Caki2 (cell line): ENCODE measurements at regions not wholly inside any gene's neighbourhood (a gene's known extent, or its start where the extent isn't known, plus 50 kb on each side); places are given as distances from the start of the nearest gene placed in this dataset.
A peak's percentile ranks its signal among the peaks of the same experiment; 100 is the strongest.

ENCODE experiments used
- DNase-seq: peaks from one replicate; pipeline ENCODE4 v3.0.0-alpha.2; 2015; ENCODE audit warnings: low read depth
- in situ Hi-C: cut with HindIII; loops from 2 replicates; pipeline ENCODE4 v1.10.0; 2016; ENCODE audit warnings: low sequenced_read_pairs, low pct_unique_long_range_greater_than_20kb, mixed read lengths

DNA sequence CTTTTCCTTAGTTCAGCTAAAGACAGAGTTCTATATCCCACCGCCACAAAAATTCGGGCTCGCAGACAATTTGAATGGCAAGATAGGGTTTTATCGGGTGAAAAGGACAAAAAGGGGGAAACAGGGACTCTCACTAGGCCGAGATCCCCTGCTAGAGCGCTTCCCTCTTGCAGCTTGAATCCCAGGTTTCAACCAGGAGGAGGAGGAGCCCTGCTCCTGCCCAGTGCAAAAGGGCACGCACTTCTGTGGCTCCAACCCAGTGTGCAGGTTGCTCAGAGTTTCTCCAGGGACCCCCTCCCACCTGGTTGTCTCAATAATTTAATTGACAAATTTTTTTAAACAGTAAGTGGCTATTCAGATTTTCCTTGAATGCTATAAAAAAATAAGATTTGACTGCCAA is 152.6 kb upstream of the LUZP2 start:
- in situ Hi-C loops, result no loop called here
- no peak for DNase-seq

DNA sequence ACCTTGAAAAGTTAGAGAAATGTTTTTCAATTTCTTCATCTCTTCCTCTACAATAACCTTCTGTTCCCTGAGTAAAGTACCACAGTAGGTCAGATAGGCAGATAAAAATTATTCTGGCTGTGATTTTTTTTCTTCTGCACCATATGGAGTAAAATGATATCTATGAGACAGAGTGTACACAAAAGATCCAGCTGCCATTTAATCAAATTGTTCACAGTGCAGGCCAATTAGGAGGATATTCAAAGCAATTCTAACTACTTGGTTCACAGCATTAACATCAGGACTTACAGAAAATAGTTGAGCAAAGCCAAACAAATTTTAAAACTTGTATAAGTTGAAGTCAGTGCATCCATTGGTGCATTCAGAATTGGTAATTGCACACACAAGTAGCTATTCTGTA is 147.9 kb upstream of the LUZP2 start:
- DNase-seq, result no peak
- in situ Hi-C loops, result no loop called here

DNA sequence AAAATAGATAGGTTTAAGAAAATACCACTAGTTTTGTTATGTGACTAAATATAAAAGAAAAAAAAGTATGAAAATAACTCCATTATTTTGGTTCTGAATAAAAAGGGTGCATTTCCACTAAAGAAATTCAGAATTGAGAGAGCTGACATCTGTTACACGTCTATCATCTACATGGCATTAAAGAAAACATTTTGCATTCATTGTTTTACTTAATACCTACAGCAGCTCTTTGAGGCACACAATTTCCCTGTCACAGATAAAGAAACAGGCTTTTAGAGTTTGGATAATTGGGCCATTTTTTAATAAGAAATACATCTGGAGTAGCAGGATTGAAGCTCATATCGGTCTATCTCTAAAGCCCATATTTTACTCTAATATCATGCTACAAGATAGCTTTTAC is 145.7 kb upstream of the LUZP2 start:
- DNase-seq, result no peak
- in situ Hi-C loops, result no loop called here

DNA sequence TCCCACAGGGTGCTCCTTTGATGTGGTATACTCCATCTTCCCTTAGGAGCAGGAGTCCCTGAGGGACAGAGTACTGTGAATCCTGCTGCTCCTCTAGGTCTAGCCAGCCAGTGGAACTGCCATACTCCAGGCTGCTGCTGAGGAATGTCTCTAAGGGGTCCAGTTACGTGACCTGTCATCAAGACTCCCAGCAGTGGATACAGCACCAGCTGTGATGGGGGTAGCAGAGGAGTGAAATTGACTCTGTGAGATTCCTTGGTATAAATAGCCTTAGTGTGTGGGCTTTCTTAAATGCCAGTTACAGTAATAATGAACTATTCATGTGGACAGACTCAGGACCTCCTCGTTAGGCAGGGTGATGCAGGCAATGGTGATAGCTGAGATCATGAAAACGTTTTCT is 140.4 kb upstream of the LUZP2 start:
- in situ Hi-C loops, result no loop called here
- DNase-seq, result no peak

DNA sequence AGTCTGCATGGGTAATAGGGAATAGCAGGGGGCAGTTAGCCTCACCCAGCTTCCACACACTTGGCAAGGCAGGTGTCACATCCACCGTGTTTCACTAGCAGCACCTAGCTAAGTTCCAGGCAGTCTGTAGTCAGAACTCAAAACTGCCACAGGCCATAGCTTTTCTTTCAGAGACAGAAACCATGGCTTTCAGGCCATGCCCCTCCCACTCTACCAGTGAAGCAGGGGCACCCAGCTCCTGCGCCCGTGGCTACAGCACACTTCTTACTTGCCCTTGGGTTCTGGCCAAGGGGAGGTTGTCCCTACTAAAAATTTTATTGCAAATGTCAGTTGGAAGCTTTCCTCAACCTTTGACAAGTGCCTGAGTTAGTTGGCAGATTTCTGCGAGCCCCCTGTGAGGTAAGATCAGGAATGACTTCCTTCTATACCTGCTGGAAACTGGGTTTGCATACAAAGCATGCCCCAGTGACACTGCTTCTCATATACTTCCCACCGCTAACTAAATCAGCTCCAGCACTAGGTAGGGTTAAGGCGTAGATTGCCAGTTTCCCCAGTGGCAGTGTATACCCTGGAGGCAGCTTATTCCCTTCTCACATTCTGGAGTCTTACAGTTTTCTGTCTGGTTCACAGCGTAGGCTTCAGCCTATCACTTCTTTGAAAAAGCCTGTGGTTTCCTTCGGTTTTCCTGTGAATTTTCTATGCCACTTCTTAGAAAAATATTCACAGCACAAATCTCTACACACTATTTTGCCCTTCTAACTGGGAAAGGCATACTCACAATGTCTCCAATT is 139.0 kb upstream of the LUZP2 start:
- no peak for DNase-seq
- in situ Hi-C loops, result no loop called here

DNA sequence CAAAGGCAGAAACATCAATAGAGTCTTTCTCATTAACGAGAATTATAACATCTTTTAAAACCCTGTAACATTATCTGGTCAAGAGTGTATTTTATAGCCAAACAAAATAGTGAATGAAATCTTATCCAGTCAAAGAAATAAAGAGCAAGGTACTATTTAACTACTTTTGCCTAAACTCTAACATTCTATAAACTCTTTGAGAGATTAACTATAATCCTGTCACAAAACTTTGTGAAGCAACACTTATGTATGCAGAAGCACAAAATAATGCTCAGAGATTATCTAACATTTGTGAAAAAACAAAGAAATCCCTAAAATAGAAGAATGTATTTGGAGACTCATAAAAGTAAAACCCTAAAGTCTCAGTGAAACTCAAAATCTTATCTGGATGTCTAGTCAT is 124.4 kb upstream of the LUZP2 start:
- in situ Hi-C loops, result no loop called here
- no peak for DNase-seq

DNA sequence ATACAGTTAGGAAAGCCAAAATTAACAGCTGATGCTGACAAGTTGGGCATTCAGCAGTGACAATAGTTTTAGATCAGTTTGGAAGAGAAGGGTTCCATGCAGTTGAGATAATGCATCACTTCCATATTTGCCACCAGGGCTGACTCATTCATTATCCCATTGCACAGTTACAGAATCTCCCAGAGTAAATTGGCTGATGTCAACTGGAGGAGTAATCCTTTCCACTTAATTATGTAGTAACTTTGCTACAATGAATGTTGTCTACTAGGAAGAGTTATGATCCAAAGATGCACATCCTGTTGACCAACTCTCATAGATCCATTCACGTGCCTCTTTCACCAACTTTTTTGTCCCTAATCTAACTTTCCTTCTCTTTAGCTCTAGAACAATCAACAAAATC is 123.3 kb upstream of the LUZP2 start:
- in situ Hi-C loops, result no loop called here
- no peak for DNase-seq

DNA sequence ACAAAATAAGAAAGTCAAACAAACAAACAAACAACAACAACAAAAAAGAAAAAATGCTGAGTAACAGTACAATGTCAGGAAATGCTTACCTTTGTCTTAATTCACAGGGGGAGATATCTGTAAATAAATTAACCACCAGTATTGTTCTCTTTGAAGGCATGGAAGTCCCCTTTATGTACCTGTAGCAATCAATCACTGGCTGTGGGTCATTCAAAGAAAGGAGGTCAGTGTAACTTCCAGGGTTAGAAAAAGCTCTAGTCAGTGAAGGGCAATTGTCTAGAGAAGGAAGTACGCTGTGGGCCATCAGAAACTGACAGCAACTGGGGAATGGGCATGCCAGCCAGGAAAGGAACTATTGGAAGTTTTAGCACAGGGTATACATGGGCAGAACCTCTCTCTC is 121.5 kb upstream of the LUZP2 start:
- in situ Hi-C loops, result no loop called here

DNA sequence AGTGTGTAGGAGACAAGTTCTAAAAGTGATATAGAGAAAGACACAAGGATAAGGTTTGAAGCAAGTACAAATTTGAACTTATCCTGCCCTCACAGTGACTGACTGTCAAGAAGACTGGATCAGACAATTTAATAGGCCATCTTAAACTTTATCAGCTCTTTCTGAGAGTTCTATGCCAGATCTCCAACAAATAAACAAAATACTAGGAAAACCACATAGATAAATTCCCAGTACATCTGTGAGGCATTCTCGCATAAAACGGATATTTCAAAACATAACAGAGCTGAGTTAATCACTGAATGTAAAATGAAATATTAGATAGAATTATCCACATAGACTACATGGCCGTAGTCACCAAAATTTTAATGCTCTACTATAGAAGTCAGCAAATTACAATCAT is 120.9 kb upstream of the LUZP2 start:
- in situ Hi-C loops, result no loop called here

More for the DNA sequence above, 121.5 kb upstream of the LUZP2 start:
- DNase-seq, result no peak

DNA sequence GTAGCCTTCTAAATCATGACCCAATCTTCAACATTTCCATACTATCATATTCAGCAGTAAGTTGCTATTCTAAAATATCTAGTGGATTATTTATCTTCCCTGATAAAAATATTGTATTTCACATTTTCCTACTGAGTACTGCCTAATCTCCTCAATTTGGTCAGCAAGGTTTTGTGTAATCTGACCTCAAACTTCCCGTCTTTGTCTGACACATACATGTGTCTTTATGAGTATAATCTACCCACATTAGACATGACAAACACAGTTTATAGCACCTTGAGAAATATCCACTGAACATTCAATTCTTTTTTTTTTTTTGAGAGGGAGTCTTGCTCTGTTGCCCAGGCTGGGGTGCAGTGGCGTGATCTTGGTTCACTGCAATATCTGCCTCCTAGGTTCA is 113.7 kb upstream of the LUZP2 start:
- DNase-seq, result no peak
- in situ Hi-C loops, result no loop called here

More for the DNA sequence above, 120.9 kb upstream of the LUZP2 start:
- no peak for DNase-seq

DNA sequence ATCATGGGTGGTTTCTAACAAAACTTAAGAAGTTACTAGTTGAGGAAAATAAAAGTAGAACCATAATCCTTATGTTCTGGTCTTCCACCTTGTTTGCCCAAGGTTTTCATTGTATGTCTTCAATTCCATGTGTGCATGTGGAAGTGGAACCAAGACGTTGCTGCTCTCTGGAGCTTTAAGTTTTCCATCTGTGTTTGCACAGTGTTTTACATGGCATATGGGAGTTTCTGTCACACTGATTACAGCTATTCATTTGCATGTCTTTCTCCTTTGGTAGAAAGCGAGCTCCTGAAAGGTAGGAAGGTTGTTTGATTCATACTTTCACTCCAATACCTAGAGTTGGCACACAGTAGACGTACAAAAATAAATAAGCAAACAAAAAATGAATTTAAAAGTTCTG is 112.6 kb upstream of the LUZP2 start:
- in situ Hi-C loops, result no loop called here

DNA sequence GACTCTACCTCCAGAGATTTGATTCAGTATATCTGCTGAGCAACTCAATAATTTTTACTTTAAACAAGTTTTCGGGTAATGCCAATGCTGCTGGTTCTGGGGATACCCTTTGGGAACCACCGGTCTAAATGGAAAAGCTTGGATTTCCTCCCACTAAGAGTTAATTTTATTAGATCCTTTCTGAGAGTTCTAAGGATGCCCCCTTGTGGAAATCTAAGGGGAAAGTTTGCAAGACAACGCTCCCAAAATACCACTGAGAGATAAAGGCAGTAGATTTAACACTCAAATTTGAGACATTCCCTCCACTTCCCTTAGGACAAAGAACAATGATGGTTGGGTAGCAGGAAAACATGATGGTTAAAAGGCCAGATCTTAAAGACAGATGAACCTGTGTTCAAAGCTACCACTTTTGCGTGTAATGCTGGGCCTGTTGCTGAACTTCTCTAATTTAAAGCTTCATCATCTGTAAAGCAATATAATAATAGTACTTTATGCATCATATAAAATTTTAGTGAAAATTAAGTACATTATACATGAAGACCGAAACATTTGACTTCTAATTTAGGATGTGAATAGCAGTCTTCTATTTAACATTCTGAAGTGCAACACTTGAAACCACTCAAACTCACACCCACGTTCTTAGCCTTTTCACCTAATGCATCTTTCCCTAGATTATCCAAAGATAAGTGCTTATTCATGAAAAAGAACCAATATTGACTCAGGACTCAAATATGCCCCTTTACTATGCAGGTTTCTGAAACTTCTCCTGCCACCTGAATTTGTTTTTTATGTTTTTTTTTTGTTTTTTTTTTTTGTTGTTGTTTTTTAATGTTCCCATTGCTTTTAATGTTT is 110.1 kb upstream of the LUZP2 start:
- in situ Hi-C loops, result no loop called here

More for the DNA sequence above, 112.6 kb upstream of the LUZP2 start:
- DNase-seq, result no peak

DNA sequence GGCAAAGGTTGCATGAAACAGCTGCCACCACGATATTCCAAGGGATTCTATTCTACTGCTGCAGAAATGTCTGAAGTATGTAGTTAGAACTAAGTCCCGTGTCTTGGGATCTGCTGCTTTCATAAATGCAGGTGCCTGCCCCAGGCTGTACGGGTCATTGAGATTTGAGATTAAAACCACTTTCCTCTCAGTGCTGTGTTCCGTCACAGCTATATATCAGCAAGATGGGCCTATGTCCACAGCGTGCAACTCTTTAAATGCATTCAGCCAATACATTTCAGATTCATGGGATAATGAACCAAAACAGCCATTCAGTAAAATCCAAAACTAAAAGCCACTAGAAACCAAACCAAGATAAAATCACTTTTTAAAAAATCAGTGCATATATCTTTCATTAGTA is 107.3 kb upstream of the LUZP2 start:
- no peak for DNase-seq
- in situ Hi-C loops, result no loop called here

More for the DNA sequence above, 110.1 kb upstream of the LUZP2 start:
- DNase-seq, result peak; percentile 14

DNA sequence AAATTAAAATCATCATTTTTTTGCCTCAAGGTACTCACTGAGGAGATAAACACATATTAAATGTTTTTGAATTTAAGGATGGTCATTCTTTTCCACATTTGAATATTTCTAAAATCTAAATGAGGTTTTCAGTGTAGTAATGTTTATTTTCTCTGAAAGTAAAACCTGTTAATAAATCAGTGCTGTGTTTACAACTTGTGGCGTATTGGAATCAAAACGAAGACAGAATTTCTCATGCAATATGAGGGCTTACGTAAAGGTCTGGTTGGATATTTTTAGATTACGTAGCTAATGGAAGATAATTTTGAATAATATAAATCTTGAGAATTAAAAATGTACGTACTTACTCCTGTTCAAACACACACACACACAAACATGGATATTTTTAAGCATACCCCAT is 106.8 kb upstream of the LUZP2 start:
- no peak for DNase-seq
- in situ Hi-C loops, result no loop called here

DNA sequence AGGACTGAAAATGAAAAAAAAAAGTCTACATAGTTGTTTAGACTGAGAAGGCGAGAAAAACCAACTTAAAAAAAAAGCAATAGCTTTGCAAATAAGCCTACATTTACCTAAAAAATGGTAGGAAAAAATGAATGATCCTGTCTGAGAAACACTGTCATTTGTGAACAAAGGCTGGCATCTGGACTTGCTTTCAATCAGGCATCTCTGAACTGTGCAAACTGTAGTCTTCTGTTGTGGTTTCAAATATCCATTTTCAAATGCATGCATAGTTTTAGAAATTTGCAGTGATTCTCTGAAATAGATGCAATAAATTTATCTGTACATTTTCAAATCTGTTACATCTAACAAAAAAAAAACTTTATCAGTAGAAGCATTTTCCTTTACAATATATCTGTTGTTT is 106.1 kb upstream of the LUZP2 start:
- DNase-seq, result no peak
- in situ Hi-C loops, result no loop called here

DNA sequence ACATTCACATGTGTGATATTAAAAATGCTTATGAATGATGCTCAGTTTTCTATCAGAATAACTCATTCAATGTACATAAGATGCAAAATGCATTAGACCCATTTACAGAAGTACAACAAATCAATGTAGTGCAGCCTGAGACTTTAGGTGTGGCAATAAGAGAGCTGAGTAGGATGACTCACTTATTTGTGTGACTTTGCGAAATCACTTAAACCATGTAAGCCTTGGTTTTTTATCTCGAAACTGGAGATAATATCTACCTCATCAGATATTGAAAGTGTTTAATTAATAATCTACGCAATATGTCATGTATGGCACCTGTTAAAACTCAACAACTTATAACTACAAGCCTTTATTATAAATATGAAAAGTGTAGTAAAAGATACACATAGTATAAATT is 105.7 kb upstream of the LUZP2 start:
- in situ Hi-C loops, result no loop called here
- peak; percentile 8 for DNase-seq

DNA sequence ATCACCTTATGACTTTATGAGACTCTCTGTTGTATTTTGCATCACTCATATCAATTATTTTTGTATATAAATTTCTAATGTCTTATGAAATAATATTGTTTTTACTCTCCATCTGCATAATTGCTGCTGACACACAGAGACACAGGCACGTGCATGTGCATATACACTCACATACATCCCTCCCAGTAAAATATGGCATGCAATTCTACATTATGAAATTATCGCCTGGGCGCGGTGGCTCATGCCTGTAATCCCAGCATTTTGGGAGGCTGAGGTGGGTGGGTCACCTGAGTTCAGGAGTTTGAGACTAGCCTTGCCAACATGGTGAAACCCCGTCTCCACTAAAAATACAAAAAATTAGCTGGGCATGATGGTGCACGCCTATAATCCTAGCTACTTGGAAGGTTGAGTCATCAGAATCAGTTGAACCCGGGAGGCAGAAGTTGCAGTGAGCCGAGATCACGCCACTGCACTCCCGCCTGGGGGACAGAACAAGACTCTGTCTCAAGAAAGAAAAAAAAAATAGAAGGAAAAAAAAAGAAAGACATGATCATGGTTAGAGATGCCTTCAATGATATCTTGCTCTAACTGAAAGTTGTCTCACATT is 96.7 kb upstream of the LUZP2 start:
- DNase-seq, result no peak

DNA sequence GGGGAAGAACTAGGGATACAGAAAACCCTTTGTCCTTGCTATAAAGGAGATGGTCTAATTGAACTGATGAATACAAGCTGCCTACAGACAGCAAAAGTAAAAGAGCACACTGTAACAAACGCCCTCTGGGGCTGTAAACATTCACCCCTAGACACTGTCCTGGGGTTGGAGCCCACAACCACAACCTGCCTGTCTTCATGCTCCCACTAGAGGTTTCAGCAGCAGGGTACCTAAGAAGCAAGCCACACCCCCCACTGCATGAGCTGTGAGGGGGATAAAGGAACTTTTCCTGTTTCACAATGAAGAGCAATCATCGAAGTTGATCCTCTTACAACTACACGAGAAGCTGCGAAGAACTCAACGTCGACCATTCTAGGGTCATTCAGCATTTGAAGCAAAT is 90.5 kb upstream of the LUZP2 start:
- no peak for DNase-seq
- in situ Hi-C loops, result no loop called here

More for the DNA sequence above, 96.7 kb upstream of the LUZP2 start:
- in situ Hi-C loops, result no loop called here

DNA sequence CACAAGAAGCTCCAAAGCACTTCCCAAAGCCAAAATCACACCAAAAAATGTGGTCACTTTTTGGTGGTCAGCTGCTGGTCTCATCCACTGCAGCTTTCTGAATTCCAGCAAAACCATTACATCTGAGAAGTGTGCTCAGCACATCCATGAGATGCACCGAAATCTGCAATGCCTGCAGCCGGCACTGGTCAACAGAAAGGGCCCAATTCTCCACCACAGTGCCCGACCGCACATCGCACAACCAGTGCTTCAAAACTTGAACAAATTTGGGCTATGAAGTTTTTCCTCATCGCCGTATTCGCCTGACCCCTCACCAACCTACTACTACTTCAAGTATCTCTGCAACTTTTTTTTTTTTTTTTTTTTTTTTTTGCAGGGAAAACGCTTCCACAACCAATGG is 89.9 kb upstream of the LUZP2 start:
- in situ Hi-C loops, result no loop called here
- DNase-seq, result no peak
